Endodermal cell (in vitro differentiated cells): ENCODE measurements at regions not wholly inside any gene's neighbourhood (a gene's known extent, or its start where the extent isn't known, plus 50 kb on each side); places are given as distances from the start of the nearest gene placed in this dataset.

Source experiments
- DNase-seq: peaks from one replicate; pipeline ENCODE4 v3.0.0-alpha.2; 2017
- H3K27ac ChIP-seq: 2 replicates; pipeline ENCODE4 v1.5.1; 2013; ENCODE audit warnings: mild to moderate bottlenecking, low read depth, low read length, moderate library complexity
- H3K27me3 ChIP-seq: 2 replicates; pipeline ENCODE4 v1.6.1; 2013; ENCODE audit warnings: mild to moderate bottlenecking, low read length, moderate library complexity; ENCODE audit not compliant: insufficient read depth, control insufficient read depth, poor library complexity, severe bottlenecking
- H3K36me3 ChIP-seq: 2 replicates; pipeline ENCODE4 v1.7.0; 2013; ENCODE audit warnings: mild to moderate bottlenecking, low read length, moderate library complexity; ENCODE audit not compliant: control insufficient read depth, insufficient read depth
- H3K4me1 ChIP-seq: one replicate; pipeline ENCODE4 v1.7.0; 2013; ENCODE audit warnings: low read length; ENCODE audit not compliant: control insufficient read depth, insufficient read depth
- H3K4me3 ChIP-seq: 2 replicates; pipeline ENCODE4 v1.5.1; 2013; ENCODE audit warnings: mild to moderate bottlenecking, low read length, moderate library complexity
- H3K9ac ChIP-seq: 2 replicates; pipeline ENCODE4 v1.6.1; 2013; ENCODE audit warnings: mild to moderate bottlenecking, low read length, moderate library complexity; ENCODE audit not compliant: poor library complexity, severe bottlenecking; ENCODE audit errors: extremely low read depth
- H3K9me3 ChIP-seq: 2 replicates; pipeline ENCODE4 v1.6.1; 2013; ENCODE audit warnings: mild to moderate bottlenecking, low read length, moderate library complexity; ENCODE audit not compliant: control insufficient read depth
- H3K27ac Mint-ChIP-seq: 2 replicates; pipeline ENCODE4 v1.8.0; 2020; ENCODE audit warnings: mixed read lengths
- H3K27me3 Mint-ChIP-seq: 2 replicates; pipeline ENCODE4 v1.8.0; 2021; ENCODE audit warnings: mild to moderate bottlenecking, mixed read lengths; ENCODE audit not compliant: insufficient read depth
- H3K36me3 Mint-ChIP-seq: 2 replicates; pipeline ENCODE4 v1.8.0; 2020; ENCODE audit warnings: low read depth, mixed read lengths
- H3K4me1 Mint-ChIP-seq: 2 replicates; pipeline ENCODE4 v1.8.0; 2020; ENCODE audit warnings: mixed read lengths
- H3K4me3 Mint-ChIP-seq: 2 replicates; pipeline ENCODE4 v1.8.0; 2020; ENCODE audit warnings: mild to moderate bottlenecking, moderate library complexity, mixed read lengths
- H3K9me3 Mint-ChIP-seq: 2 replicates; pipeline ENCODE4 v1.8.0; 2020; ENCODE audit warnings: mild to moderate bottlenecking, mixed read lengths
- CTCF ChIP-seq: fragments of 200-600 bp; sonication (generic); conservative IDR thresholded peaks from 2 replicates; pipeline ENCODE4 v1.5.0; 2021; ENCODE audit warnings: antibody characterized with exemption, mild to moderate bottlenecking
- WGBS, 2 experiments: methylation state at CpG; one replicate each; pipeline versions ENCODE4 v1.1.5 to v1.1.7; 2013; ENCODE audit warnings: missing lambda C conversion rate in 2 of 2, mixed read lengths in 1 of 2; ENCODE audit not compliant: insufficient coverage in 1 of 2, insufficient read length in 1 of 2; 5-methylcytosine and 5-hydroxymethylcytosine counted together

- H3K36me3 Mint-ChIP-seq, result no peaks in the 10 kb centered on the region
- Histone ChIP-seq H3K27ac (no peak overlapping the region), H3K27me3 (peaks cover 10% of the 10 kb centered on the region), H3K36me3 (no peaks in the 10 kb centered on the region), H3K4me3 (no peak overlapping the region), H3K4me1 (no peaks in the 10 kb centered on the region), H3K9me3 (no peaks in the 10 kb centered on the region), H3K9ac (no peak overlapping the region)
- no peak overlapping the region for H3K4me3 Mint-ChIP-seq
- H3K9me3 Mint-ChIP-seq, result peaks cover 13% of the 10 kb centered on the region
- H3K4me1 Mint-ChIP-seq, result peaks cover 6% of the 10 kb centered on the region
- peak overlapping the region; percentile 4 for H3K27ac Mint-ChIP-seq
- peaks cover 35% of the 10 kb centered on the region for H3K27me3 Mint-ChIP-seq
- 80 to 83% methylated on average over 6 to 12 of the region's 12 CpGs for WGBS, 2 experiments
- DNase-seq, result peak; percentile 75
- TF ChIP-seq CTCF, result no peak
These were observed 653.9 kb upstream of the TBX3 start for GRCh38 chr12:115337693-115338543.

DNA sequence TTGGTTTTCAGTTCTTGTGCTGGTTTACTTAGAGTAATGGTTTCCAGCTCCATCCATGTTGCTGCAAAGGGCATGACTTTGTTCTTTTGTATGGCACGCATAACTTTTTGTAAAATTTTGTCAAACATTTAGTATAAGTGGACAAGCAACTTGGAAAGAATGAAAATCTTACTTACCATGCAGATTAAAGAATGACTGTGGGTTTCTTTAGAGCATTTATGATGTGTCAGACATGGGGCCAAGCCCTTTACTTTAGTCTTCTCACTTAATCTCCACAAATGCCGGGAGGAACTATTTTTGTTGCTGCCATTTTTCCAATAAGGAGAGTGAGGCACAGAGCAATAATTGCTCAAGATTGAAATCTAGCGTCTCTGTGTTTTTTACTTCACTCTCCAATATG lies 652.5 kb upstream of the TBX3 start:
- DNase-seq, result no peak
- Mint-ChIP-seq H3K4me3 (no peak overlapping the region), H3K9me3 (peaks cover 2% of the 10 kb centered on the region), H3K27me3 (peaks cover 40% of the 10 kb centered on the region), H3K4me1 (peaks cover 6% of the 10 kb centered on the region), H3K27ac (no peak overlapping the region), H3K36me3 (no peaks in the 10 kb centered on the region)
- peaks cover 10% of the 10 kb centered on the region for H3K27me3 ChIP-seq
- H3K9ac ChIP-seq, result no peak overlapping the region
- no peaks in the 10 kb centered on the region for H3K4me1 ChIP-seq
- no peak overlapping the region for H3K27ac ChIP-seq
- no peak for TF ChIP-seq CTCF
- no peaks in the 10 kb centered on the region for H3K36me3 ChIP-seq
- H3K4me3 ChIP-seq, result no peak overlapping the region
- 93 to 100% methylated on average over 3 of the region's 3 CpGs for WGBS, 2 experiments
- H3K9me3 ChIP-seq, result no peaks in the 10 kb centered on the region

GRCh38 chr12:115335594-115335993 lies 651.6 kb upstream of the TBX3 start:
- Mint-ChIP-seq H3K9me3 (no peaks in the 10 kb centered on the region), H3K27me3 (peaks cover 35% of the 10 kb centered on the region), H3K27ac (no peak overlapping the region), H3K36me3 (no peaks in the 10 kb centered on the region), H3K4me1 (peaks cover 6% of the 10 kb centered on the region), H3K4me3 (no peak overlapping the region)
- no peaks in the 10 kb centered on the region for H3K36me3 ChIP-seq
- WGBS, 2 experiments, result 84 to 90% methylated on average over 9 of the region's 9 CpGs
- H3K27me3 ChIP-seq, result peaks cover 10% of the 10 kb centered on the region
- H3K4me1 ChIP-seq, result no peaks in the 10 kb centered on the region
- DNase-seq, result no peak
- no peaks in the 10 kb centered on the region for H3K9me3 ChIP-seq
- H3K27ac ChIP-seq, result no peak overlapping the region
- TF ChIP-seq CTCF, result no peak
- no peak overlapping the region for H3K9ac ChIP-seq
- no peak overlapping the region for H3K4me3 ChIP-seq
